Fibroblast of lung (primary cell): ENCODE measurements at regions not wholly inside any gene's neighbourhood (a gene's known extent, or its start where the extent isn't known, plus 50 kb on each side); places are given as distances from the start of the nearest gene placed in this dataset.

Experiments
- CTCF ChIP-seq, 2 donors: IDR thresholded peaks in 1 of 2; conservative IDR thresholded peaks in 1 of 2; 1 replicate in 1 of 2; 2 replicates in 1 of 2; pipeline ENCODE4 v1.5.1; 2011 to 2012; ENCODE audit warnings: low read length in 2 of 2, control low read depth in 1 of 2, inconsistent platforms in 1 of 2, low read depth in 1 of 2, mild to moderate bottlenecking in 1 of 2
- EZH2 ChIP-seq: IDR thresholded peaks from 2 replicates; pipeline ENCODE4 v1.5.1; 2012; ENCODE audit warnings: low read length, control low read depth, mild to moderate bottlenecking; ENCODE audit errors: missing control alignments

DNA sequence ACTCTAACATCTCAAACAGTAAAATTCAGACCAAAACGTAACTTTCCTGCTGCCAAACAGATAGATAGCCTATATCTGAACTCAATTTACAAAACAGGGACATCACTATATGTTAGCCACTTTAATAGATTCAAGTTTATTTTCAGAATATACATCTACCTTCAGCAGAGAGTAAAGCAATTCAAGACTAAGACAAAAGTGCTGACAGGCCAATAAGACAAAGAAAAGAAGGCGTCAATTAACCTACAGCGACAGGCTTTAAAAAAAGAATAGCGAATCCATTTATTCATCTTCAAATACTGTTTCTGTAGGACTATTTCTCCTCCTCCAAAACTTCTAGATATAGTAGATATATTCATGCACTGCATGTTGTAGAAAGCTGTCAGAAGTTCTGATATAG lies 333.0 kb downstream of the GRB14 start:
- TF ChIP-seq CTCF (conservative IDR thresholded peaks at IDR 0.05 in 1 of 2, IDR thresholded peaks at IDR 0.05 in 1 of 2; ENCODE audit: low read depth in 1 of 2, low read length in 2 of 2) (no peak), EZH2 (no peak)
